ENCODE measurements at regions not wholly inside any gene's neighbourhood (a gene's known extent, or its start where the extent isn't known, plus 50 kb on each side); places are given as distances from the start of the nearest gene placed in this dataset.
"Not testable (repeated sequence)": the region's sequence is repeated elsewhere in the genome, so short reads cannot be mapped to it uniquely, and the experiment has no call there.

DNA sequence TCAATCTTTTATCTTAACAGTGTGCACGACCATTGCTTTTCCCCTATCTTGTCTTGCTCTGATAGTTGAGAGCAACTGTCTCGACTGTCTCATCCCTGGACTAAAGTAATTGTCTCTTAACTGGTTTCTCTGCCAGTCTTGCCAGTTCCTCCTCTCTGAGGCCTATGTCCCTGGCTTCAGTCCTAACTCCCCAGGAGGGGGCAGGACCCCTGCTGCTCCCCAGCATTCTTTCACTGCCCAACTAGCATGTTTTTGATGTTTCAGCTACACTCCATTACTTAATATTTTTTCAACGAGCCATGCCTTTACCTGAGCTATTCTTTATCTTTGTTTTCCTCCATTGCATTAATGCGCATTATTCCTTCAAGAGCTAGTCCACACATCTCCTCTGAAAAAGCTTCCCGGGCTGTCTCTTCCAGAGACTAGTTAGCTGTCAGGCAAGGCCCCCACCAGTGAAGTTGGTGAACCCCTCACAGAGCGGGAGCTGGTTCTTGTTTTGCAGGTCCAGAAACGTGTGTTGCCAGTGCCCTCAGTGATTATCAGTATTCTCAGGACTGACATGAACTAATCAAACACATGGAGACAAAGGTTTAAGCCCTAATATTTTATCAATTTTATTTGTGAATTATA is 291.7 kb upstream of the KCNN2 start:
- Mint-ChIP-seq H3K4me1 (no peaks in the 10 kb centered on the region), H3K9me3 (no peaks in the 10 kb centered on the region), H3K27ac (no peak overlapping the region), H3K36me3 (ENCODE audit: low read depth) (no peaks in the 10 kb centered on the region), H3K27me3 (no peaks in the 10 kb centered on the region), H3K4me3 (no peak overlapping the region)
- ChIA-PET CTCF (no interaction called here), POLR2A (no interaction called here)
- DNase-seq = no peak

- H3K27me3 Mint-ChIP-seq = no peaks in the 10 kb centered on the region
- H3K4me1 Mint-ChIP-seq = no peaks in the 10 kb centered on the region
- CTCF ChIA-PET = no interaction called here
- no peak for DNase-seq
- POLR2A ChIA-PET = no interaction called here
- no peaks in the 10 kb centered on the region for H3K36me3 Mint-ChIP-seq (ENCODE audit: low read depth)
- no peak overlapping the region for H3K4me3 Mint-ChIP-seq
- H3K9me3 Mint-ChIP-seq = peaks cover 16% of the 10 kb centered on the region
- H3K27ac Mint-ChIP-seq = no peak overlapping the region
These were observed 272.6 kb upstream of the KCNN2 start for GRCh38 chr5:114089259-114089658.

- DNase-seq = no peak
- Mint-ChIP-seq H3K36me3 (ENCODE audit: low read depth) (no peaks in the 10 kb centered on the region), H3K4me1 (no peaks in the 10 kb centered on the region), H3K9me3 (peaks cover 8% of the 10 kb centered on the region), H3K27me3 (no peaks in the 10 kb centered on the region), H3K27ac (no peak overlapping the region), H3K4me3 (no peak overlapping the region)
- CTCF ChIA-PET = no interaction called here
- POLR2A ChIA-PET = no interaction called here
These were observed 264.3 kb upstream of the KCNN2 start for GRCh38 chr5:114097570-114097969.

- H3K4me1 Mint-ChIP-seq = no peaks in the 10 kb centered on the region
- H3K27me3 Mint-ChIP-seq = no peaks in the 10 kb centered on the region
- ChIA-PET POLR2A (no interaction called here), CTCF (no interaction called here)
- H3K9me3 Mint-ChIP-seq = no peaks in the 10 kb centered on the region
- no peaks in the 10 kb centered on the region for H3K36me3 Mint-ChIP-seq (ENCODE audit: low read depth)
- no peak overlapping the region for H3K27ac Mint-ChIP-seq
- no peak for DNase-seq
- H3K4me3 Mint-ChIP-seq = no peak overlapping the region
These were observed 262.7 kb upstream of the KCNN2 start for GRCh38 chr5:114099161-114099560.

GRCh38 chr5:114101153-114101552 is 260.7 kb upstream of the KCNN2 start:
- Mint-ChIP-seq H3K4me1 (no peaks in the 10 kb centered on the region), H3K27me3 (no peaks in the 10 kb centered on the region), H3K36me3 (ENCODE audit: low read depth) (no peaks in the 10 kb centered on the region), H3K4me3 (no peak overlapping the region), H3K27ac (no peak overlapping the region), H3K9me3 (no peaks in the 10 kb centered on the region)
- CTCF ChIA-PET = no interaction called here
- DNase-seq = no peak
- POLR2A ChIA-PET = no interaction called here

- Mint-ChIP-seq H3K27me3 (no peaks in the 10 kb centered on the region), H3K4me1 (no peaks in the 10 kb centered on the region), H3K27ac (no peak overlapping the region), H3K36me3 (ENCODE audit: low read depth) (no peaks in the 10 kb centered on the region), H3K4me3 (no peak overlapping the region), H3K9me3 (no peaks in the 10 kb centered on the region)
- no peak for DNase-seq
- POLR2A ChIA-PET = no interaction called here
- CTCF ChIA-PET = no interaction called here
These were observed 248.3 kb upstream of the KCNN2 start for GRCh38 chr5:114113604-114114003.

DNA sequence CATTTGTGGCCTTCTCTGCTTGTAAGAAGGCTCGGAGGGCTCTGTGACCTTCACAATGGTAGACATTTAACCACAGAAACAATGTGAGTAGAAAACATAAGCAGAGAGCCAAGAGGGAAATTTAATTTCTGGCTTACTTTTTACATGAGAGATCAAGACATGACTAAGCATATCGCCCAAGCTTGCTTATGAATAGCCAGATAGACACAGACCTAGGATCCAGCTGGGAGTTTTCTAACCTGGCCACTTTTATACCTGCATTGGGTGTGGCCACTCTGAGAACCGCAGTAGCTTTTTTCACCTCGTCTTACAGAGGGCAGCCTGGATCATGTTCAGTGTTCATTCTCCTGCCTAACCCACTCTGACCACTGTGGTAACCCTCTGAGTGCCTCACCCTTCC is 244.9 kb upstream of the KCNN2 start:
- Mint-ChIP-seq H3K4me1 (no peaks in the 10 kb centered on the region), H3K4me3 (no peak overlapping the region), H3K36me3 (ENCODE audit: low read depth) (no peaks in the 10 kb centered on the region), H3K9me3 (no peaks in the 10 kb centered on the region), H3K27me3 (no peaks in the 10 kb centered on the region), H3K27ac (no peak overlapping the region)
- ChIA-PET CTCF (no interaction called here), POLR2A (no interaction called here)
- no peak for DNase-seq

DNA sequence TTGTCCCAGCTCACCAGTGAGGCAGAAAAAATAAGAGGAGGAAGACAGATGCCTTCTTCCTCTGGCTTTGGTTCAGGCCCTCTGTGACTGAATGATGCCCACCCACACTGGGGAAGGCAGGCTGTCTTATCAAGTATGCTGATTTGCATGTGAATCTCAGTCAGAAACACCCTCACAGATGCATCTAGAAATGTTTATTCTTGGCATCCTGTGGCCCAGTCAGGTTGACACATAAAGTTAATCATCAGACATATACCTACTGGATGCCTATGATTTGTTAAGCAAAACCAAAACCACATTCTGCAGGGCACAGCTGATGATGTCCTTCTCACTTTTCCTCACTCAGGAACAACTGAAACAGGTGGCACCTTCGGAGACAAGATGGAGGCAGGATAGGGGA is 243.4 kb upstream of the KCNN2 start:
- ChIA-PET CTCF (interaction anchor here (1.0 kb wide), 1 partner anchor 8 kb away, joined by 3 read pairs; no protein-coding TSS in a partner anchor), POLR2A (no interaction called here)
- Mint-ChIP-seq H3K4me1 (no peaks in the 10 kb centered on the region), H3K27ac (no peak overlapping the region), H3K36me3 (ENCODE audit: low read depth) (no peaks in the 10 kb centered on the region), H3K9me3 (no peaks in the 10 kb centered on the region), H3K27me3 (no peaks in the 10 kb centered on the region), H3K4me3 (no peak overlapping the region)
- DNase-seq = no peak

DNA sequence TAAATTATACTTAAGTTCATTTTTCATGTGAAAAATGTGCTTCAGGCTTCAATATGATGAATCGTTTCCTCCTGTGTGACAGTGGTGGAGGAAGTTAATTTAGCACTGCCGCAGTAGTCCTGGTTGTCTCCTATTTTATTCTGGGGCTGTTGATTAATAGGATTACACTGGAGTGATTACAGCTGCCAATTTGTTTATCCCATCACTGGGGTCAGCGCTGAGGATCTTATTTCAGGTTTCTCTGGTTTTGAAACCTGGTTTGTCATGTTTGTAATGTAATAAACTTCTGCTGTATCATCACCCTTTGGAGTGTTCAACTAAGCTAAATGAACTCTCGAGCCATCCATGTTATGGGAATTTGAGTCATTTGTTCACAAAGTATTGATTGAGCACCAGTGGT is 241.7 kb upstream of the KCNN2 start:
- H3K4me3 Mint-ChIP-seq = no peak overlapping the region
- ChIA-PET POLR2A (no interaction called here), CTCF (no interaction called here)
- H3K27ac Mint-ChIP-seq = no peak overlapping the region
- no peak for DNase-seq
- H3K4me1 Mint-ChIP-seq = no peaks in the 10 kb centered on the region
- H3K36me3 Mint-ChIP-seq (ENCODE audit: low read depth) = no peaks in the 10 kb centered on the region
- H3K9me3 Mint-ChIP-seq = no peaks in the 10 kb centered on the region
- no peaks in the 10 kb centered on the region for H3K27me3 Mint-ChIP-seq

DNA sequence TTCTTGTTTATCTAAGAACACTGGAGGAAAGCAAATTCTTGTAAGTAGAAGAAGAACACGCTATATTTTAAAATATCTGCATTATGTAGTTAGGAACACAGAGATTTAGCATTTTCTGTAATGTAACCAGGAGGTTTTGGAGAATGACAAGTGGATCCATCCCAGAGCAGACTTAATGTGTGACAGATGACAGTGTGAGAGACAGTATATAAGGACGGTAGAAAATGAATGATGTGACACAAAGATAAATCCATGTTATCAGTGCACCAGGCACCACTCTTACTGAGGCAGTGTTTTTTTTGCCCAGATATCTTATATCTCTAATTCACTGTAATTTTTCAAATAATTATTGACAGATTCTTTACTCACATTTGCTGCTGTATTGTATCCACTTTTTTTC is 239.0 kb upstream of the KCNN2 start:
- Mint-ChIP-seq H3K36me3 (ENCODE audit: low read depth) (no peaks in the 10 kb centered on the region), H3K4me3 (no peak overlapping the region), H3K27ac (no peak overlapping the region), H3K9me3 (peaks cover 2% of the 10 kb centered on the region), H3K4me1 (no peaks in the 10 kb centered on the region), H3K27me3 (no peaks in the 10 kb centered on the region)
- ChIA-PET CTCF (no interaction called here), POLR2A (no interaction called here)
- no peak for DNase-seq

DNA sequence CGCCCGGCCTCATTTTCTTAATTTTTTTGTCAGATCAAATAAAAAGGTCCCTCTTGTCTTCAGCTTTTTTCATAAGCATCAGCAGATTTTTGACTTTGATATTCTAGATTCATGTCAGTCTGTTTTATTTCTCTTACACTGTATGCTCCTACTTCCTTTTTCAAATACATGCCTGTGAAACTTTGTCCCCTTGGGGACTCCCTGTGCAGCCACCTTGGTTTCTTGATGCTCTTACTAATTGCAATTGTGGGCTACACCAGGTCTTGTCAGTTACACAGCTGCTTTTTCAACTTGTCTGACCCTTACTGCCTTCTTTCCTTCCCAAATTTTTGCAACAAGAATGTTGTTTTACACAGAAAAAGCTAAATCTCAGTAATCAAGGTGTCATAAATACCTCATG is 238.2 kb upstream of the KCNN2 start:
- Mint-ChIP-seq H3K27me3 (no peaks in the 10 kb centered on the region), H3K4me1 (no peaks in the 10 kb centered on the region), H3K4me3 (no peak overlapping the region), H3K36me3 (ENCODE audit: low read depth) (no peaks in the 10 kb centered on the region), H3K27ac (no peak overlapping the region), H3K9me3 (peaks cover 5% of the 10 kb centered on the region)
- ChIA-PET POLR2A (no interaction called here), CTCF (no interaction called here)
- DNase-seq = no peak

GRCh38 chr5:114146398-114146797 is 215.5 kb upstream of the KCNN2 start:
- H3K27ac Mint-ChIP-seq = no peak overlapping the region
- POLR2A ChIA-PET = no interaction called here
- H3K9me3 Mint-ChIP-seq = peaks cover 23% of the 10 kb centered on the region
- CTCF ChIA-PET = no interaction called here
- no peak for DNase-seq
- no peak overlapping the region for H3K4me3 Mint-ChIP-seq
- H3K36me3 Mint-ChIP-seq (ENCODE audit: low read depth) = no peaks in the 10 kb centered on the region
- H3K27me3 Mint-ChIP-seq = no peaks in the 10 kb centered on the region
- H3K4me1 Mint-ChIP-seq = no peaks in the 10 kb centered on the region

DNA sequence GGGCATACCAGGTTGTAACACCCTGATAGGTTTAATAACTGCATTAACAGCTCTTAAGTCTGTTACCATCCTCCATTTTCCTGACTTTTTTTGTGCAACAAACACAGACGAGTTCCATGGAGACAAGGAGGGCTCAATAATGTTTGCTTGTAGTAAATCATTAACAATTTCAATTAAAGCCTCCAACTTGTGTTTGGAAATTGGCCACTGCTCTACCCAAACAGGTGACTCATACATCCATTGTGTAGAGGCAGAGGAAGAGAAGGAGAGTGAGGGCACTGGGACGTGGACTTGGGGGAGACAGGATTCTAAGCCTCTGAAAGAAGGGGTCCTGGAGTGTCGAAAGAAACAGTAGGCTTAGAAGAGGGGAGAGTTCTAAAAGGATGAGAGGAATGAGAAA is 213.6 kb upstream of the KCNN2 start:
- H3K27ac Mint-ChIP-seq = no peak overlapping the region
- no peak for DNase-seq
- H3K4me3 Mint-ChIP-seq = no peak overlapping the region
- peaks cover 16% of the 10 kb centered on the region for H3K9me3 Mint-ChIP-seq
- H3K36me3 Mint-ChIP-seq (ENCODE audit: low read depth) = no peaks in the 10 kb centered on the region
- ChIA-PET POLR2A (no interaction called here), CTCF (no interaction called here)
- H3K27me3 Mint-ChIP-seq = no peaks in the 10 kb centered on the region
- no peaks in the 10 kb centered on the region for H3K4me1 Mint-ChIP-seq

GRCh38 chr5:114148728-114149127 is 213.1 kb upstream of the KCNN2 start:
- H3K27ac Mint-ChIP-seq; DNase-seq; H3K4me3 Mint-ChIP-seq; H3K36me3 Mint-ChIP-seq (ENCODE audit: low read depth); H3K27me3 Mint-ChIP-seq; POLR2A ChIA-PET; CTCF ChIA-PET; H3K4me1 Mint-ChIP-seq: not testable (repeated sequence)
- H3K9me3 Mint-ChIP-seq = peaks cover 16% of the 10 kb centered on the region
